SK-N-SH (cell line): ENCODE measurements at regions not wholly inside any gene's neighbourhood (a gene's known extent, or its start where the extent isn't known, plus 50 kb on each side); places are given as distances from the start of the nearest gene placed in this dataset.

ENCODE experiments used
- CTCF ChIA-PET: fragments of 300-600, 350-600 bp; formaldehyde crosslinking; extraction: SDS; loops from one replicate; lab custom pipeline; 2021; lab: Yijun Ruan, JAX
- POLR2A ChIA-PET: fragments of 350-600 bp; sonication (Branson Sonifier 250); formaldehyde crosslinking; extraction: SDS; loops from one replicate; lab custom pipeline; 2020; ENCODE audit warnings: antibody characterized with exemption, inconsistent platforms; lab: Yijun Ruan, JAX
- DNase-seq: peaks from one replicate; pipeline ENCODE4 v3.0.0; 2012
- H2AFZ ChIP-seq: fragments of 200-600 bp; sonication (generic); 2 replicates; pipeline ENCODE4 v1.8.1; 2016; ENCODE audit warnings: antibody characterized with exemption, mild to moderate bottlenecking, low read depth
- H3F3A ChIP-seq: fragments of 200-600 bp; sonication (generic); replicated peaks from 2 replicates; pipeline ENCODE3; 2016; ENCODE audit warnings: antibody characterized with exemption, mild to moderate bottlenecking; ENCODE audit not compliant: insufficient read depth
- H3K27ac ChIP-seq, 2 experiments: fragments of 200-500 bp in 1 of 2; fragments of 200-600 bp in 1 of 2; sonication (Bioruptor generic) in 1 of 2; sonication (generic), shearing (Covaris generic) in 1 of 2; 2 replicates each; pipeline versions ENCODE4 v1.5.1 to v1.6.1; 2014 to 2016; ENCODE audit warnings: low read depth in 2 of 2, inconsistent platforms in 1 of 2, low read length in 1 of 2, mild to moderate bottlenecking in 1 of 2, mixed read lengths in 1 of 2
- H3K27me3 ChIP-seq: fragments of 200-600 bp; sonication (generic), shearing (Covaris generic); 2 replicates; pipeline ENCODE4 v1.6.1; 2016; ENCODE audit warnings: mixed run types; ENCODE audit not compliant: insufficient read depth
- H3K36me3 ChIP-seq, 2 experiments: fragments of 200-500 bp in 1 of 2; fragments of 200-600 bp in 1 of 2; sonication (Bioruptor generic) in 1 of 2; sonication (generic) in 1 of 2; replicated peaks in 1 of 2; 2 replicates each; pipeline versions ENCODE3 to v1.5.1; 2014 to 2016; ENCODE audit warnings: low read length in 1 of 2, mild to moderate bottlenecking in 1 of 2; ENCODE audit not compliant: insufficient read depth in 2 of 2, control insufficient read depth in 1 of 2
- H3K4me1 ChIP-seq, 2 experiments: fragments of 200-500 bp in 1 of 2; fragments of 200-600 bp in 1 of 2; sonication (Bioruptor generic) in 1 of 2; sonication (generic), shearing (Covaris generic) in 1 of 2; 2 replicates each; pipeline versions ENCODE4 v1.5.1 to v1.6.1; 2014 to 2016; ENCODE audit warnings: low read depth in 1 of 2, low read length in 1 of 2, mixed run types in 1 of 2; ENCODE audit not compliant: insufficient read depth in 2 of 2, control insufficient read depth in 1 of 2
- H3K4me2 ChIP-seq: fragments of 200-600 bp; sonication (generic), shearing (Covaris generic); 2 replicates; pipeline ENCODE4 v1.6.1; 2017; ENCODE audit warnings: mixed run types
- H3K4me3 ChIP-seq, 2 experiments: fragments of 200-500 bp in 1 of 2; fragments of 200-600 bp in 1 of 2; sonication (Bioruptor generic) in 1 of 2; sonication (generic), shearing (Covaris generic) in 1 of 2; 2 replicates each; pipeline versions ENCODE4 v1.5.1 to v1.8.1; 2014 to 2016; ENCODE audit warnings: low read depth in 2 of 2, inconsistent platforms in 1 of 2, low read length in 1 of 2, mild to moderate bottlenecking in 1 of 2, mixed read lengths in 1 of 2, moderate library complexity in 1 of 2
- H3K79me2 ChIP-seq: fragments of 200-600 bp; sonication (generic); 2 replicates; pipeline ENCODE4 v1.8.1; 2017; ENCODE audit warnings: mild to moderate bottlenecking; ENCODE audit not compliant: insufficient read depth
- H3K9ac ChIP-seq: fragments of 200-600 bp; sonication (generic); 2 replicates; pipeline ENCODE4 v1.6.1; 2017; ENCODE audit warnings: mixed run types
- H3K9me2 ChIP-seq: fragments of 200-600 bp; sonication (generic); 2 replicates; pipeline ENCODE4 v1.6.1; 2017; ENCODE audit warnings: mixed run types
- H3K9me3 ChIP-seq: fragments of 200-600 bp; sonication (generic); 2 replicates; pipeline ENCODE4 v1.6.1; 2017; ENCODE audit warnings: mixed run types, mild to moderate bottlenecking, moderate library complexity
- H4K20me1 ChIP-seq: fragments of 200-600 bp; sonication (generic); 2 replicates; pipeline ENCODE4 v1.6.1; 2017; ENCODE audit warnings: mild to moderate bottlenecking, mixed run types; ENCODE audit not compliant: insufficient read depth
- CHD2 ChIP-seq: fragments of 150-350 bp; IDR thresholded peaks from 2 replicates; pipeline ENCODE4 v1.6.1; 2018; ENCODE audit warnings: low read length; ENCODE audit not compliant: partially characterized antibody
- CTCF ChIP-seq: fragments of 200-600 bp; sonication (generic); IDR thresholded peaks from 2 replicates; pipeline ENCODE4 v1.6.1; 2017; ENCODE audit warnings: antibody characterized with exemption, mild to moderate bottlenecking, moderate library complexity
- EP300 ChIP-seq, 2 experiments: IDR thresholded peaks; 2 replicates each; pipeline versions ENCODE4 v1.4.0 to v1.6.1; 2012; ENCODE audit warnings: borderline replicate concordance in 1 of 2, low read depth in 1 of 2, low read length in 1 of 2
- FOXM1 ChIP-seq: IDR thresholded peaks from 2 replicates; pipeline ENCODE4 v1.4.0; 2012; ENCODE audit warnings: low read depth, mild to moderate bottlenecking
- IRF3 ChIP-seq: fragments of 150-350 bp; IDR thresholded peaks from 2 replicates; pipeline ENCODE4 v1.6.1; 2016; ENCODE audit warnings: mild to moderate bottlenecking, low read depth, low read length
- MXI1 ChIP-seq: IDR thresholded peaks from 2 replicates; pipeline ENCODE4 v1.6.1; 2012; ENCODE audit warnings: mild to moderate bottlenecking, low read depth, low read length, improper control_type of control experiment
- NFIC ChIP-seq: IDR thresholded peaks from 2 replicates; pipeline ENCODE4 v1.4.0; 2012; ENCODE audit warnings: borderline replicate concordance
- NRF1 ChIP-seq: IDR thresholded peaks from 2 replicates; pipeline ENCODE4 v1.6.1; 2012; ENCODE audit warnings: low read depth, mild to moderate bottlenecking, low read length
- PBX3 ChIP-seq: IDR thresholded peaks from 2 replicates; pipeline ENCODE4; 2012
- POLR2AphosphoS5 ChIP-seq: IDR thresholded peaks from 2 replicates; pipeline ENCODE4 v1.6.1; 2012; ENCODE audit warnings: low read depth, low read length
- RXRA ChIP-seq: IDR thresholded peaks from 2 replicates; pipeline ENCODE4 v1.4.0; 2012; ENCODE audit warnings: low read depth, mild to moderate bottlenecking, borderline replicate concordance
- SIN3A ChIP-seq: IDR thresholded peaks from 2 replicates; pipeline ENCODE4 v1.6.1; 2012; ENCODE audit warnings: low read depth, mild to moderate bottlenecking, low read length, moderate library complexity, borderline replicate concordance
- TAF1 ChIP-seq: IDR thresholded peaks from 2 replicates; pipeline ENCODE4 v1.6.1; 2012; ENCODE audit warnings: low read depth, mild to moderate bottlenecking, low read length, moderate library complexity, borderline replicate concordance
- TCF12 ChIP-seq: IDR thresholded peaks from 2 replicates; pipeline ENCODE4 v1.4.0; 2012
- USF2 ChIP-seq: fragments of 150-350 bp; IDR thresholded peaks from 2 replicates; pipeline ENCODE4 v1.6.1; 2017; ENCODE audit warnings: antibody characterized with exemption, low read length, low read depth, borderline replicate concordance
- WGBS: methylation state at CpG from one replicate; pipeline ENCODE4 v1.1.6; 2017; ENCODE audit warnings: low lambda C conversion rate; 5-methylcytosine and 5-hydroxymethylcytosine counted together
- TF ChIP-seq, protein P1 (sequence below): IDR thresholded peaks from 2 replicates; pipeline ENCODE4 v1.4.0; 2012; ENCODE audit warnings: low read depth, borderline replicate concordance
- TF ChIP-seq, protein P2 (sequence below): IDR thresholded peaks from 2 replicates; pipeline ENCODE4 v1.4.0; 2012; ENCODE audit warnings: low read depth, borderline replicate concordance

GRCh38 chr10:10625491-10625890 lies 392.2 kb upstream of the CELF2 start:
- Histone ChIP-seq H3K4me3 (no peak overlapping the region), H4K20me1 (no peaks in the 10 kb centered on the region), H3K4me1 (no peaks in the 10 kb centered on the region), H3K9ac (no peak overlapping the region), H3K9me2 (no peaks in the 10 kb centered on the region), H3K79me2 (no peaks in the 10 kb centered on the region), H3K27ac (no peak overlapping the region), H3F3A (no peaks in the 10 kb centered on the region), H2AFZ (no peak overlapping the region), H3K27me3 (no peaks in the 10 kb centered on the region), H3K4me2 (no peak overlapping the region), H3K9me3 (peaks cover 3% of the 10 kb centered on the region; the same call in 1 of the 2 replicates), H3K36me3 (no peaks in the 10 kb centered on the region)
- CTCF ChIA-PET: no interaction called here
- WGBS: 16% methylated on average over 6 of the region's 6 CpGs
- no peak for TF ChIP-seq TAF1
- TF ChIP-seq NFIC: no peak
- no peak for TF ChIP-seq FOXM1
- no peak for TF ChIP-seq CTCF
- no peak for TF ChIP-seq PBX3
- TF ChIP-seq MXI1: no peak
- TF ChIP-seq SIN3A: no peak
- TF ChIP-seq IRF3: no peak
- TF ChIP-seq NRF1: no peak
- DNase-seq: no peak
- POLR2A ChIA-PET: no interaction called here

- no peak for DNase-seq
- Histone ChIP-seq H3K9me2 (no peaks in the 10 kb centered on the region), H3K79me2 (no peaks in the 10 kb centered on the region), H3K9ac (no peak overlapping the region), H3K4me2 (no peak overlapping the region), H4K20me1 (no peaks in the 10 kb centered on the region), H3K36me3 (no peaks in the 10 kb centered on the region), H3K27ac (no peak overlapping the region), H2AFZ (no peak overlapping the region), H3K4me3 (no peak overlapping the region), H3F3A (no peaks in the 10 kb centered on the region), H3K27me3 (no peaks in the 10 kb centered on the region), H3K9me3 (peaks cover 3% of the 10 kb centered on the region; the same call in 1 of the 2 replicates), H3K4me1 (no peaks in the 10 kb centered on the region)
- 35% methylated on average over 9 of the region's 9 CpGs for WGBS
- ChIA-PET POLR2A (no interaction called here), CTCF (no interaction called here)
- TF ChIP-seq TCF12 (no peak), RXRA (no peak), FOXM1 (no peak), USF2 (no peak), PBX3 (no peak), EP300 (IDR thresholded peaks at IDR 0.05; ENCODE audit: borderline replicate concordance in 1 of 2, low read depth in 1 of 2, low read length in 1 of 2) (no peak), CHD2 (no peak), POLR2AphosphoS5 (no peak)
- TF ChIP-seq, protein P1, sequence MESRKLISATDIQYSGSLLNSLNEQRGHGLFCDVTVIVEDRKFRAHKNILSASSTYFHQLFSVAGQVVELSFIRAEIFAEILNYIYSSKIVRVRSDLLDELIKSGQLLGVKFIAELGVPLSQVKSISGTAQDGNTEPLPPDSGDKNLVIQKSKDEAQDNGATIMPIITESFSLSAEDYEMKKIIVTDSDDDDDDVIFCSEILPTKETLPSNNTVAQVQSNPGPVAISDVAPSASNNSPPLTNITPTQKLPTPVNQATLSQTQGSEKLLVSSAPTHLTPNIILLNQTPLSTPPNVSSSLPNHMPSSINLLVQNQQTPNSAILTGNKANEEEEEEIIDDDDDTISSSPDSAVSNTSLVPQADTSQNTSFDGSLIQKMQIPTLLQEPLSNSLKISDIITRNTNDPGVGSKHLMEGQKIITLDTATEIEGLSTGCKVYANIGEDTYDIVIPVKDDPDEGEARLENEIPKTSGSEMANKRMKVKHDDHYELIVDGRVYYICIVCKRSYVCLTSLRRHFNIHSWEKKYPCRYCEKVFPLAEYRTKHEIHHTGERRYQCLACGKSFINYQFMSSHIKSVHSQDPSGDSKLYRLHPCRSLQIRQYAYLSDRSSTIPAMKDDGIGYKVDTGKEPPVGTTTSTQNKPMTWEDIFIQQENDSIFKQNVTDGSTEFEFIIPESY: no peak
- TF ChIP-seq, protein P2, sequence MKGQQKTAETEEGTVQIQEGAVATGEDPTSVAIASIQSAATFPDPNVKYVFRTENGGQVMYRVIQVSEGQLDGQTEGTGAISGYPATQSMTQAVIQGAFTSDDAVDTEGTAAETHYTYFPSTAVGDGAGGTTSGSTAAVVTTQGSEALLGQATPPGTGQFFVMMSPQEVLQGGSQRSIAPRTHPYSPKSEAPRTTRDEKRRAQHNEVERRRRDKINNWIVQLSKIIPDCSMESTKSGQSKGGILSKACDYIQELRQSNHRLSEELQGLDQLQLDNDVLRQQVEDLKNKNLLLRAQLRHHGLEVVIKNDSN: no peak
Observed at GRCh38 chr10:10626734-10627133, 390.9 kb upstream of the CELF2 start.
